ENCODE measurements at regions not wholly inside any gene's neighbourhood (a gene's known extent, or its start where the extent isn't known, plus 50 kb on each side); places are given as distances from the start of the nearest gene placed in this dataset.

DNA sequence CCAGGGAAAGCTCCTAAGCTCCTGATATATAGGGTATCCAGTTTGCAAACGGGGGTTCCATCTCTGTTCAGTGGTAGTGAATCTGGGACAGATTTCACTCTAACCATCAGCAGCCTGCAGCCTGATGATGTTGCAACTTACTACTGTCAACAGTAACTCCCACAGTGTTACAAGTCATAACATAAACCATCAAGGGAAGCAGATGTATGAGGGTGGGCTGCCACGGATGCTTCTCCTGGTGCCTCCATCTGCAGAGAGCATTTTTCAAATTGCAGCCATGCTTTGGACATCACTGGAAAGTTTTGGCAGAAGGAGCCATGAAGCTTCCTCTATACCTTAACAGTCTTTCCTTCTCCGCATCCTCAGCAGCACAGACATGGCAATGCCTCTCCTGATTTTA lies 234.5 kb downstream of the ANKRD36B start:
- TF ChIP-seq, protein P1, sequence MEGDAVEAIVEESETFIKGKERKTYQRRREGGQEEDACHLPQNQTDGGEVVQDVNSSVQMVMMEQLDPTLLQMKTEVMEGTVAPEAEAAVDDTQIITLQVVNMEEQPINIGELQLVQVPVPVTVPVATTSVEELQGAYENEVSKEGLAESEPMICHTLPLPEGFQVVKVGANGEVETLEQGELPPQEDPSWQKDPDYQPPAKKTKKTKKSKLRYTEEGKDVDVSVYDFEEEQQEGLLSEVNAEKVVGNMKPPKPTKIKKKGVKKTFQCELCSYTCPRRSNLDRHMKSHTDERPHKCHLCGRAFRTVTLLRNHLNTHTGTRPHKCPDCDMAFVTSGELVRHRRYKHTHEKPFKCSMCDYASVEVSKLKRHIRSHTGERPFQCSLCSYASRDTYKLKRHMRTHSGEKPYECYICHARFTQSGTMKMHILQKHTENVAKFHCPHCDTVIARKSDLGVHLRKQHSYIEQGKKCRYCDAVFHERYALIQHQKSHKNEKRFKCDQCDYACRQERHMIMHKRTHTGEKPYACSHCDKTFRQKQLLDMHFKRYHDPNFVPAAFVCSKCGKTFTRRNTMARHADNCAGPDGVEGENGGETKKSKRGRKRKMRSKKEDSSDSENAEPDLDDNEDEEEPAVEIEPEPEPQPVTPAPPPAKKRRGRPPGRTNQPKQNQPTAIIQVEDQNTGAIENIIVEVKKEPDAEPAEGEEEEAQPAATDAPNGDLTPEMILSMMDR (conservative IDR thresholded peaks at IDR 0.05) = no peak
- TF ChIP-seq ZFX (IDR thresholded peaks at IDR 0.05) = no peak
